ENCODE measurements at regions not wholly inside any gene's neighbourhood (a gene's known extent, or its start where the extent isn't known, plus 50 kb on each side); places are given as distances from the start of the nearest gene placed in this dataset.

DNA sequence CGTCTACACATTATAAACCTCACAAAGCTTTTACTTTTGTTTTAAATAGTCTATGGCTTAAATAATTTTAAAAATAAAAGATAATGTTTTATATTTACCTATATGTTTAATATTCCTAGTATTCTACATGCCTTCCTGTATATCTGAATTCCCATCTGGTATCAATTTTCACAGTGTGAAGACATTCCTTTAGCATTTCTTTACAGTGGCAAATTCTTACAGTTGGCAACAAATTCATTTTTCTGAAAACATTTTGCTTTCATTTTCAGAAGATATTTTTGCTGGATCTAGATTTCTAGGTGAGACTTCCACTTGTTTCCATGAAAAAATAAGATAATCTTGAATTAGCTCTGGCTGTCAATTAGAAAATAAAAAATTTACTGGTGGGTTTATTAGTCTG, 471.4 kb upstream of the NAALADL2 start:
- intact Hi-C loops (cut with DNase I) = no loop called here
- no peak for ATAC-seq
- DNase-seq (ENCODE audit: missing footprints) = no peak

DNA sequence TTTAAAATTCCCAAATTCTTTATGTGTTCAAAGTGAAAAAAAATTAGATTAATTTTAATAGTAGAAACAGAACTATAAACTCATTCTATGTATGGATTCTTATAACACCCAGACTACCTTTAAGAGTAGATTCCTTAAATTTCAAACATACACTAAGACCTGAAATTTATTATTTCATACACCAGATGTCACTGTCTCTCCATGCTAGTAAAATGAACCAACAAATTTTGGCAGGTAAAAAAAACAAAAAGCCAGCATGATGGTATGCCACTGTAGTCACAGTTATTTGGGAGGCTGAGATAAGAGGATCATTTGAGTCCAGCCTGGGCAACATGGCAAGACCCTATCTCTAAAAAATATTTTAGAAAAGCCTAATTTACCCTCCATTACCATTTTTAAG, 461.3 kb upstream of the NAALADL2 start:
- intact Hi-C loops (cut with DNase I) = no loop called here
- DNase-seq (ENCODE audit: missing footprints) (no peak), ATAC-seq (no peak)

DNA sequence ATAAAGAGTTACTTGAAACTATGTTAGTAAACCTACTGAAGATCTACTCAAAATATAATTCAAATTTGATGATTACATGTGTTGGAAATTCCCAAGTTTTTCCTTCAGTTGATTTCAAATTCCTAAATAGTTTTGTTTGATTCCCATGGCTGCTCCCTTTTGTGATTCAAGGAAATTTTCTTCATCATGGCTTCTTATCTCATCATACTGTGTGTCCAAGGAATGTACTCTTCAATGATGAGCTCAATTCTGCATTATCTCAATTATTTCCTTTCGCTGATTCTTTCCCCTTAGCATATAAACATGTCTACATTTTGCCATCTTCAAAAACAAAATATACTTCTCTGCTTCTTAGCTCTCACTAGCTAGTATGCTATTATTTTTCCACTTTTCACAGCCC, 460.4 kb upstream of the NAALADL2 start:
- intact Hi-C loops (cut with DNase I) = no loop called here
- DNase-seq (ENCODE audit: missing footprints) (no peak), ATAC-seq (no peak)

DNA sequence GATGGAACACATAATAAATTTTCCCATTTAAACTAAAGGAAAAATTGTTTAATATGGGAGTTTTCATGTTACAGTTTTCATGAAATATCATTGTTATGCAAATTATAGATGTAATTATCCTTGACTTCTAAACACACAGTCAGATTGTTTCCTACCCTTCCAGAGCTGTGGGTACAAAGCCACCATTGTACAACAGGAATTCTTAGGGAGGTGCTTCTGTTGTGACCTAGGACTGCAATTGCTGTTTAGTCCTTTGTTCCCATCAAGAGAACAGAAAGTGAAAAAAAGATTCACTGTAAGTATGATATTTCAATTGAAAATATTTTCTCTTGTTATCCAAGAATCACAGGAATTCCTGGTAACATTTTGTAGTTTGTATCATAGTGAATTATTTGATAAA, 455.3 kb upstream of the NAALADL2 start:
- intact Hi-C loops (cut with DNase I) = no loop called here
- DNase-seq (ENCODE audit: missing footprints) (no peak), ATAC-seq (no peak)

DNA sequence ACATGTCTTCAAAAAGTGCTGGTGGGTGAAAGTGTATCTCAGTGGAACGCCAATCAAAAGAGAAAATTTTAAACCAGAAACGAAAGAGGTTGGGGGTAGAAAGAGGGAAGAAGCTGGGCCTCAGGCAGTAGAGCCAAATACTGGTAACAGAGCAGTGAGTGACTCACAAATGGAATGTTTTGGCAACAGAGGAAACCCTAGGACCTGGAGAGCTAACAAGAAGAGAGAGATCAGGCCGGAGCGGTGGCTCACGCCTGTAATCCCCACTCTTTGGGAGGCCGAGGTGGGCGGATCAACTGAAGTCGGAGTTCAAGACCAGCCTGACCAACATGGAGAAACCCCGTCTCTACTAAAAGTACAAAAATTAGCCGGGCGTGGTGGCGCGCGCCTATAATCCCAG, 450.8 kb upstream of the NAALADL2 start:
- DNase-seq (ENCODE audit: missing footprints) (no peak), ATAC-seq (no peak)
- intact Hi-C loops (cut with DNase I) = no loop called here

DNA sequence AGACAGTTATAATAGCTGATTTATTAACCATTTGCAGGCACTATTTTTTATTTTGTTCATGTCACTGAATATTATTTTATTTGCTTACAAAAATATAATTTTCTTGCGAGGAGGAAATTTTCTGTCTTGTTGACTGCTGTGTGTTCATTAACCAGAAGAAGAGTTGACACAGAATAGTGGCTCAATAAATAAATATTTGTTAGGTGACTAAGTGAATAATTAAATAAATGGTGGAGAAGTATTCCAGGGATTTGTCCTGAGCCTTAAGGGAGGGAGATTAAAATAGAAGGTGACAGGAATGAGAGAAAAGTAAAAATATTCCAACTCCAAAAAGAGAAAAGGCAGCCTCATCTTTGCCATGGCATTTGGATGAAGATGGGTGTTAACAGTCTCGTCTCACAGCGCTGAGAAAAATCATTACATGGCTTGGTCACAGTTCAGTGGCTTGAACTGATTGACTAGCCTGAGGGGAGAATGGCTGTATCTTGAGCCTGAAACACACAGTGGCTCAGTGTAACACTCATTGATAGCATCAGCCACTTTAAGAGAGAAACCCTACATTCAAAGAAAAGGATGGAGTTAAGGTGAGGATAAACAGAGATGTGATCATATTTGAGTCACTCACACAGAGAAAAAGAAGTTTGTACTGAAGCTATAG, 449.9 kb upstream of the NAALADL2 start:
- no peak for DNase-seq (ENCODE audit: missing footprints)
- intact Hi-C loops (cut with DNase I) = no loop called here
- no peak for ATAC-seq

DNA sequence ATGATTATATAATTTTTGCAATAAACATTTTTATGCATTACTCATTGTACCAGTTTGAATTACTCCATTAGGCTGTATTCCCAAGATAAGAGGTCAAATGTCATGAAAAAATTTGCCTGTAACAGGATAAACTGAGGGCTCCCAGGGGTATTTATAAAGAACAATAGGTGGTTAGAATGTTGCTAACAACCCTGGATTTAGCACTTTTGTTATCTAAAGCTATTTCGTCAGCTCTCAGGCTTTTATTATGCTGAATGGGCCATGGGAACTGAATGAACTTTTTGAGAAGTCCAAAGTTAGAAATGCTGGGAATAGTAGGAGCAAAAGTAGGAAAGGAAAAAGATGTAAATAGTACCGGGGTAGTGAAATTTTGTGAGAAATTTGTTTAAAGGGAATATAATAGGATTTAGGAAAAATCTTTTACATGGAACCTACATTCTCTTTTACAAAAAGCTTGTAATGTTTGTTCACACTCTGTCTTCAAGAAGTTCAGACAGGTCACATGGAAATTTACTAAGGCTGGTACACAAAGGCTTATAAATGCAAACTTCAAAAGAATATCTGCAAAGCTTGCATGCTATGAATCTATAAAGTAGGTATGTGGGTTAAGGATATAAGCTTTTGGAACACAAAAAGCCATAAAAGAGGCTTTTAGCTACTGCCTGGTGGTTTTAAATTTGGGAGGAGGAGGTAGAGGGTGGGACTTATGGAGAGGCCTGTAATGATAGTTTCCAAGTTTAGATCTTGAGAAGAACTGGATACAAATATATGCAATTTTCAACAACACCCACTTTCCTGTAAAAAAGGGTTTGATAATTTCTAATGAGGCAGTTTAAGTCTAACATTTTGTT, 445.8 kb upstream of the NAALADL2 start:
- DNase-seq (ENCODE audit: missing footprints) (no peak), ATAC-seq (no peak)
- intact Hi-C loops (cut with DNase I) = no loop called here

DNA sequence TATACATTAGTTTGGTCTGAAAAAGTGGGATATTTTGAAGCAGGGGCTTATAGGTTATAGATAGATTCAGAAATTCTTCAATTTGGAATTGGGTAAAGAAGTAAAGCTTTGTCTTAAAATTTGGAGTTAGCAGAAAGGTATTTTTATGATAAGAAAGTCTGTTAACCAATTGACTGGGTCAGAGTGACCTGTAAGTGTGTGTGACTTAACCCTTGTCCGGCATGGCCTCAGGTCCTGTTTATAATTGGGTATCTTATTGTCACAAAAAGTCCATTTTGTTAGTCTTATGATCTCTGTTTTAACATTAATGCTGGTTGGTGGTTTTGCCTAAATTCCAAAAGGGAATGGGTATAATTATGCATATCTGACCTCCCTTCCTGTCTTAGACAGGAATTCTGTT, 444.2 kb upstream of the NAALADL2 start:
- intact Hi-C loops (cut with DNase I) = no loop called here
- no peak for ATAC-seq
- no peak for DNase-seq (ENCODE audit: missing footprints)

DNA sequence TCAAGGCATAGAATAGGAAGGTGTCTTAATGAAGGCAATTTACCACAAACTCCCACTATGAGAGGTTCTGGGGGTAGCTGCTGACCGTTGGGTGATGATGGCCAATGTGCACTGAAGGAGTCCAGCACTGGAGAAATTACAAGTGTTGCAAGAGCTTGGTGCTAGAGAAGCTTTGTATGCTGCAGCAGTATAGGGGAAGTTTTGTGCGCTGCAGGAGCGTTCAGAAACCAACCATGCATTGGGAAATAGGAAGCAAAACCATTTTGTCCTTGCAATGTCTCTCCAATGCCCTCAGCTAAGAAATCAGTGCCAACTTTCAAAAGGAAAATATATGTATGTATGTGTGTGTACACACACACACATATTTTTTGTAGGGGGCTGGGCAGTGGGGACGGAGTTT, 441.6 kb upstream of the NAALADL2 start:
- intact Hi-C loops (cut with DNase I) = no loop called here
- ATAC-seq (no peak), DNase-seq (ENCODE audit: missing footprints) (no peak)

DNA sequence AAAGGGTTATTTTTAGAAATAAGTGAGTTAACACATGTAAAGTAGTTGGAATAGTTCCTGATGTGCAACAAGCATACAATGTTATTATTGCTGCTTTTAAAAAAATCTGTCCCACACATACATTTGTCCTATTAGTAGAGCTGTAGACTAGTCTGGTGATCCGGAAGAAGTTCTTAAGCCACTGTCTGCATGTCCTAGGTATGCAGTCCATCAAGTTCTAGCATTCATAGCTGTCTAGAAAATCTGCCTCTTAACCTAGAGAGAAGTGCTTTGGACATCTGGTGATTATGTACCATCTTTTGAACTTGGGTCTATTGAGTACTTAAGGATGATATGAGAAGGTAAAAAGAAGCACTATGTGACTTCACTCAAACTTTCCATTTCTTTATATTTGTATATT, 439.9 kb upstream of the NAALADL2 start:
- ATAC-seq = no peak
- DNase-seq (ENCODE audit: missing footprints) = no peak
- intact Hi-C loops (cut with DNase I) = no loop called here

DNA sequence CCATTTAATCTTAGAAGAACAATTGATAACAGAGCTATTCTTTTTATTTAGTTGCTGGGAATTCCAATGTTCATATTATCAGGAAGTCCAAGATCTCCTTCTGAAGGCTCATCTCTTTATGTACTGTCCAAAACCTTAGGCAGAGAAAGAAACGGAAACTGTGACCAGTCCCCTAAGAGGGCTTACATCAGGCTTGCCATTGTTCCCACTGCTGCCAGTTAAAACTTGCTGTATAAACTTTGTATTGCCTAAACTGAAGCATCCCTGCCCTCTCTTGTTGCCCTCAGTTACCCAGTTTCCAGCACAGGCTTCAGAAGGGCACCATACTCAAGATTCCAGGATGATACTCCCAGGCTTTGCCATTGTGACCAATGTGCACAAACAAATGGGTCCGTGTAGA, 435.2 kb upstream of the NAALADL2 start:
- ATAC-seq = no peak
- DNase-seq (ENCODE audit: missing footprints) = no peak
- intact Hi-C loops (cut with DNase I) = no loop called here

DNA sequence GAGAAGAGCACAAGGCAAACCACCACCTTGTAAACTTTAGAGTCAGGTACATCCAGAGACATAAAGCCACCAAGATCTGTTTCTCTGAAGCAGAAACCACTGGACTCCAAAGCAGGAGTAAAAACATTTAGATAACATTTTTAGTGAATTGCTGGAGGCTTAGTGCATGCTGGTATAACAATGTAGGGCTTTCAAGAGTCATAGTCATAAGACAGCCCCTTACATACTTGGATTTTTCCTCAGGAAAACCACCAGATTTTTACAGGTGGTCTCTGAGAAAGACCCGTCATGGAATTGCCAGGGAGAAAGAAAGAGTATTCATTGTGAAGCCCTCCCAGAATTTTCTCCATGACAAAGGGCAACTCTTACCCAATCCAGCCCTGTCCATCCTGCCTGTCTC, 434.5 kb upstream of the NAALADL2 start:
- no peak for ATAC-seq

DNA sequence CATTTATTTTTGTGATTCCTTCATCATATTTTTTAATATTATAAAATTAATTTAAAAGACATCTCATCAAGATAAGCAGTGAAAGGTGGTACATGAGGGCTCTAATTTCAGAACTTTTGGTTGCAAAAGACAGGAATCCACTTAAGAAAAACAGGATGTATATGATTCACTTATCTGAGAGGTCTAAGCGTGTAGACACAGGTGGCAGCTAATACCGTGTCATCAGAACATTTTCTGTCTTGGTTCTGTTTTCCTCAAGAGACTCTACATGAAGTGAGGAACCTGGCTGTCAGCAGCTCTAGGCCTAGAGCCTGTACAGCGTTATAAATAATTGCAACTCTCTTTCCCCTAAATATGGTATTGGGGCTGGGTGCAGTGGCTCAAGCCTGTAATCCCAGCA, 433.7 kb upstream of the NAALADL2 start:
- DNase-seq (ENCODE audit: missing footprints) = no peak
- intact Hi-C loops (cut with DNase I) = no loop called here
- ATAC-seq = no peak

More for the DNA sequence above, 434.5 kb upstream of the NAALADL2 start:
- DNase-seq (ENCODE audit: missing footprints) = no peak
- intact Hi-C loops (cut with DNase I) = no loop called here

DNA sequence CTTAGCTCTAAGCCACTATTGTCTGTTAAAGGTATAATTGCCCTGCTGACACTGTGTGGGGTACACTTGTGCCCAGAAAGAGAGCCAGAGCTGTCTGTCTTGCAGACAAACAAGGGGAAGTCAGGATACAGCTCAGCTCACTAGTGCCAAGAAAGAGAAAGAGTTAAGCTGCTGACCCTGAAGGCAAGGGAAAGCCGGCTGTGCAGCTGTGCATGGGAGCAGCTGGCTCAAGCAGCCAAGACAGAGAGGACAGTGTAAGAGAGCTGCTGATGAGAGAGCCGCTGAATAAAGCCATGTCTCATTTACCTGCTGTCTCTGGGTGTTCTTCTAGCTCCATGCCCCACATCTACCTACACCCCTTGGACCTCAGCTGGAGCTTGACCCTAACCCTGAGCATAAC, 428.1 kb upstream of the NAALADL2 start:
- intact Hi-C loops (cut with DNase I) = no loop called here
- no peak for DNase-seq (ENCODE audit: missing footprints)
- no peak for ATAC-seq

DNA sequence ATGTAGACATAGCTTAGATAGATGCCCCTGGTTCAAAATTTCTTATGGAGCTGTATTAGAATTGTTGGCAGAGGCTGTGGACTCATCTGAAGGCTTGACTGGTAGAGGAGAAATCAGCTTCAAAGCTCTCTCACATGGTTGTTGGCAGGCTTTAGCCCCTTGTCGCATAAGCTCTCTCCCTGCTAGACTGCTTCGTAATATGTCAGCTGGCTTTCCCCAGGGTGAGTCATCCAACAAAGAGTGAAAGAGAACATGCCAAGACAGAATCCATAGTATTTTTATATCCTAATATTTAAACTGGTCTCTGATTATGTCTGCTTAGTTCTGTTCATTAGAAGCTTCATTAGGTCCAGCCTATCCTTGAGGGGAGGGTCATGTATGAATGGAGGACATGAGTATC, 427.4 kb upstream of the NAALADL2 start:
- ATAC-seq (no peak), DNase-seq (ENCODE audit: missing footprints) (no peak)
- intact Hi-C loops (cut with DNase I) = no loop called here

DNA sequence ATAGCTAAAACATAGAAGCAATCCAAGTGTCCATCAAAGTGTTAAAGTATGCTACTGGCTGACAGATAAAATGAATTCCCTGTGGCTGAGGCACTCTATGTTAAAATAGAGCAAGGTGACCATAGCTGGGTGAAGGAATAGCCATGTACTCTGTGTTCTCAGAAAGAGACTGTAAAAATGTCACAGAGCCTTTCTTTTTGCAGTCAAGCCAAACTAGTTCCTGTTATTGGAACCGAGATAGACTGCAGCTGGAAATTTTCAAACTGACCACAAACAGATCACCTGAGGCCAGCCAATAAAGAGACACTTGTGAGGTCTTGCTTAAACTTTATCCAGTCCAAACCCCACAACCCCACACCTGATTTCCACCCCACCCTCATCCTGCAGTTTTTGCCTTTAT, 422.8 kb upstream of the NAALADL2 start:
- intact Hi-C loops (cut with DNase I) = no loop called here
- DNase-seq (ENCODE audit: missing footprints) (no peak), ATAC-seq (no peak)

DNA sequence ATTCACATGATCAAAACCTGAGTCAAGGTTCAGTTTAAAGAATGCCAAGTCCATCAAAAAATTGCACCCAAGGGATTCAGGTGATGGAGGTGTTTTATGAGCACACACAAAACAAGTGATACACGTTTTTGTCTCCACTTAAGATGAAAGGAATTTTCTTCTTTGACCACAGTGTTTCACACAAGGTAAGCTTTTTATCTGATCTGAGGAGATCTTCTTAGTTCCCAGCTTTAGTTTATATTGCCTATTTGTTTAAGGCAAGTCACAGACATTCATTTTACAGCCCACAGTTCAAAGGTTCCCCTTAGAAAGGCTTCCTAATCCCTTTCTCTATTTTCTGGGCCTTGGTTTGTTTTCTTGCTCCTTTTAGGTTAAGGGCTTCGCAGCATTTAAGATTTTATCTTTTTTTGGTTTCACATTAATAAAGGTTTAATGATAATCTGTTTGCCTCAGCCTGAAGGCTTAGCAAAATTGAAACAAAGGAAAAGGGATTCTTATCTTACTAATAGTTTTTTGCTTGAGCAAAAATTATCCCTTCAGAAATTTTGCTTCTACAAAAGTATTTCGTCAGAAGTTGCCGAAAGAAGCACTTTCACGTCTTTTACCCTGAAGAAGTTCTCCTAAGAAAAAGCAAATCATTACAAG, 420.5 kb upstream of the NAALADL2 start:
- ATAC-seq = no peak
- intact Hi-C loops (cut with DNase I) = no loop called here
- DNase-seq (ENCODE audit: missing footprints) = no peak

DNA sequence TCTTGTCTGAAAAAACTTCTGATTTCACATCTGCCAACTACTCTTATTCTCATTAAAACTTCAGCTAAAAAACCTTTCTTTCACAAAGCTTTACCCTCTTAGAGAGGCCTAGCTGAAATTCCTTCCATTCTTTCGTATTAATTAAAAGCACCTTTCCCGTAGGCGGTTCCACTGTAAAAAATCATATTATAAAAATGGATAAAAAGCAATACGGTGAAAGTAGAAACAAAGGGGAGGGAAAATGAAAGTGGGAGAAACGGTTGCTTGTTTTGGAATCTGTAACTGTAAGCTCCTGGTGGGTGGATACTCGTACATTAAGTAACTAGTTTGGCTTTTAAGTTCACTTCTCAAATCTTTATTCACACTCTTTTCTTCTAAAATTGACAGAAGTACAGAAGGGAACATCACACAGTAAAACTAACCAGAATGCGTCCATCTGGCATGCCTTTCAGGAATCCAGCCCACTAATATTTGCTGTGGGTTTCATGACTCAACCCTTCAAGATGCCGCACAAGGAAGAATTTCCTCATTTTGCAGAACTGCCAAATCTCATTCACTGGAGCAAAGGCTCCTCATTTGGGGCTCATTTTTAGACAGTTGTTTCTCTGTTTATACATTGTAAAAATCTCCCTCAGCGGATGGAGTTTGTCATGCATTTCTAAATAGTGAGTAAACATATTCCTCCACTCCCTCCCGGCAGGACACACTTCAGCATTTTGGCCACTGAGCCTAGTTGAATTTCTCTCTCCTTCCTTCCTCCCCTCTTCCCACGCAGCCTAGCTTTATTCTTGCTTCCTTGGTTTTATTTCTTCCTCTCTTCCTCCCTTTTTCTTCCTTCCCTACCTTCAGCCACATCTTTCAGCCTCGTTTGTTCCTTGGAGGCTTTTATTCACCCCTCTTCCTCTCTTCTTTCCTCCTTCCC, 419.5 kb upstream of the NAALADL2 start:
- ATAC-seq (peak; percentile 8), DNase-seq (ENCODE audit: missing footprints) (no peak)
- intact Hi-C loops (cut with DNase I) = loop anchor here (5.0 to 10.0 kb wide), 2 partner anchors 58 to 1045 kb away; partner anchors contain the start of gene NLGN1

DNA sequence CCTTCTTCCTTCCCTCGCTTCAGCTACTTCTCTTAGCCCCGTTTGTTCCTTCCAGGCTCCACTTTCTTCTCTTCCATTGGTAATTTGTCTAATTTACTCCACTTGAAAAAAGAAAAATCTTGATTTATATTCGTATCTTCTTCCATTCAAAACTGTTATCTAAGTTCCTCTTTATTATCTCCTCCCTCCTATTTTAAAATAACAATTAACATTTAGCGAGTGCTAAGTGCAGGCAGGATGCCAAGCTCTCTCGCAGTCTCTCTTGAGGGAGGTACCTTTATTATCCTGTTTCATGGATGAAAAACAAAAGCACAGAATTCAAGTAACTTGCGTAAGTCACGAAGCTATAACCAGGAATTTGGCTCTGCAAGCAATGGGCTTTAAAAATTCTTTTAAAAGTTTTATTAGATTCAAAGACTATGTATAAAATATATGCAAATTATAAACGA, 418.9 kb upstream of the NAALADL2 start:
- intact Hi-C loops (cut with DNase I) = loop anchor here (5.0 to 10.0 kb wide), 2 partner anchors 57 to 1045 kb away; partner anchors contain the start of gene NLGN1
- ATAC-seq (no peak), DNase-seq (ENCODE audit: missing footprints) (no peak)
